ENCODE measurements at regions not wholly inside any gene's neighbourhood (a gene's known extent, or its start where the extent isn't known, plus 50 kb on each side); places are given as distances from the start of the nearest gene placed in this dataset.

- DNase-seq: no peak
Observed at GRCh38 chr17:34728771-34729310, 149.5 kb downstream of the TMEM132E start.

GRCh38 chr17:34727601-34728000, 148.2 kb downstream of the TMEM132E start:
- intact Hi-C loops (cut with DNase I): no loop called here
- no peak for TF ChIP-seq CTCF (IDR thresholded peaks at IDR 0.05)
- Histone ChIP-seq H3K27me3 (no peaks in the 10 kb centered on the region), H3K27ac (no peak overlapping the region), H3K9me3 (no peaks in the 10 kb centered on the region), H3K4me3 (no peak overlapping the region), H3K4me1 (no peaks in the 10 kb centered on the region), H3K36me3 (no peaks in the 10 kb centered on the region)
- ATAC-seq (no peak), DNase-seq (no peak)

More at GRCh38 chr17:34728771-34729310, 149.5 kb downstream of the TMEM132E start:
- TF ChIP-seq CTCF (IDR thresholded peaks at IDR 0.05): no peak
- Histone ChIP-seq H3K4me3 (no peak overlapping the region), H3K4me1 (no peaks in the 10 kb centered on the region), H3K9me3 (no peaks in the 10 kb centered on the region), H3K27ac (no peak overlapping the region), H3K36me3 (no peaks in the 10 kb centered on the region), H3K27me3 (peaks cover 1% of the 10 kb centered on the region)
- ATAC-seq: no peak
- intact Hi-C loops (cut with DNase I): no loop called here

GRCh38 chr17:34726536-34727384, 147.4 kb downstream of the TMEM132E start:
- Histone ChIP-seq H3K27me3 (no peaks in the 10 kb centered on the region), H3K4me1 (no peaks in the 10 kb centered on the region), H3K4me3 (no peak overlapping the region), H3K27ac (no peak overlapping the region), H3K36me3 (no peaks in the 10 kb centered on the region), H3K9me3 (no peaks in the 10 kb centered on the region)
- ATAC-seq: no peak
- no peak for DNase-seq
- no peak for TF ChIP-seq CTCF (IDR thresholded peaks at IDR 0.05)
- intact Hi-C loops (cut with DNase I): no loop called here

GRCh38 chr17:34725725-34726124, 146.3 kb downstream of the TMEM132E start:
- Histone ChIP-seq H3K9me3 (no peaks in the 10 kb centered on the region), H3K4me1 (no peaks in the 10 kb centered on the region), H3K27ac (no peak overlapping the region), H3K27me3 (no peaks in the 10 kb centered on the region), H3K36me3 (no peaks in the 10 kb centered on the region), H3K4me3 (no peak overlapping the region)
- DNase-seq: no peak
- intact Hi-C loops (cut with DNase I): no loop called here
- no peak for ATAC-seq
- no peak for TF ChIP-seq CTCF (IDR thresholded peaks at IDR 0.05)

GRCh38 chr17:34725008-34725407, 145.6 kb downstream of the TMEM132E start:
- Histone ChIP-seq H3K27me3 (peaks cover 3% of the 10 kb centered on the region), H3K36me3 (no peaks in the 10 kb centered on the region), H3K4me1 (no peaks in the 10 kb centered on the region), H3K27ac (no peak overlapping the region), H3K4me3 (no peak overlapping the region), H3K9me3 (no peaks in the 10 kb centered on the region)
- TF ChIP-seq CTCF (IDR thresholded peaks at IDR 0.05): no peak
- no peak for ATAC-seq
- intact Hi-C loops (cut with DNase I): no loop called here
- DNase-seq: no peak

Measured in upper lobe of right lung (tissue), 1 donor.